Panc1 (cell line): ENCODE measurements at regions not wholly inside any gene's neighbourhood (a gene's known extent, or its start where the extent isn't known, plus 50 kb on each side); places are given as distances from the start of the nearest gene placed in this dataset.

Source experiments
- ATAC-seq: fragments of 200-7000 bp; cut with Tn5 transposase; 2 replicates; pipeline ENCODE4 v1.9.1; 2020; ENCODE audit warnings: mild to moderate bottlenecking, moderate library complexity
- BruUV-seq: library from RNA; stranded (reverse); fragments of 400-500 nt; replicated peaks from 2 replicates; lab custom pipeline; 2021; lab: Mats Ljungman, UMichigan
- CTCF ChIA-PET: fragments of 300-600 bp; sonication (Branson Sonifier 250); formaldehyde crosslinking; loops from one replicate; lab custom pipeline; 2022; ENCODE audit warnings: antibody characterized with exemption; lab: Charles Lee
- POLR2A ChIA-PET: fragments of 300-600 bp; sonication (Branson Sonifier 250); formaldehyde crosslinking; loops from one replicate; lab custom pipeline; 2022; ENCODE audit warnings: antibody characterized with exemption; lab: Charles Lee
- DNase-seq: peaks from one replicate; pipeline ENCODE4 v3.0.0-alpha.2; 2010; ENCODE audit warnings: low read depth, low spot score
- H3K27ac ChIP-seq: 2 replicates; pipeline ENCODE4 v1.5.1; 2011; ENCODE audit warnings: mild to moderate bottlenecking, low read length, inconsistent platforms
- H3K27me3 ChIP-seq: fragments of 200-500 bp; sonication (Bioruptor generic); 2 replicates; pipeline ENCODE4 v1.6.0; 2014; ENCODE audit warnings: low read length, inconsistent platforms; ENCODE audit not compliant: control insufficient read depth, insufficient read depth
- H3K36me3 ChIP-seq: fragments of 200-500 bp; sonication (Bioruptor generic); 2 replicates; pipeline ENCODE4 v1.5.1; 2014; ENCODE audit warnings: inconsistent platforms, mild to moderate bottlenecking, low read length, moderate library complexity; ENCODE audit not compliant: control insufficient read depth, insufficient read depth
- H3K4me1 ChIP-seq: 2 replicates; pipeline ENCODE4 v1.5.1; 2011; ENCODE audit warnings: inconsistent platforms, mild to moderate bottlenecking, low read length, moderate library complexity; ENCODE audit not compliant: control insufficient read depth, insufficient read depth
- H3K4me3 ChIP-seq, 2 experiments: 2 replicates each; pipeline ENCODE4 v1.5.1; 2011 to 2012; ENCODE audit warnings: low read depth in 2 of 2, low read length in 2 of 2, mild to moderate bottlenecking in 2 of 2, inconsistent platforms in 1 of 2, moderate library complexity in 1 of 2
- H3K9me3 ChIP-seq: fragments of 200-500 bp; sonication (Bioruptor generic); 2 replicates; pipeline ENCODE4 v1.5.1; 2014; ENCODE audit warnings: low read depth, mild to moderate bottlenecking, inconsistent platforms, low read length, moderate library complexity; ENCODE audit not compliant: control insufficient read depth, insufficient read depth
- CTCF ChIP-seq: fragments of 450-650 bp; IDR thresholded peaks from 2 replicates; pipeline ENCODE4 v1.5.1; 2017; ENCODE audit warnings: mild to moderate bottlenecking
- POLR2AphosphoS5 ChIP-seq: IDR thresholded peaks from 2 replicates; pipeline ENCODE4 v1.6.1; 2012; ENCODE audit warnings: mild to moderate bottlenecking, low read depth, low read length, moderate library complexity
- REST ChIP-seq, 2 experiments: IDR thresholded peaks; 2 replicates each; pipeline ENCODE4 v1.6.1; 2011 to 2012; ENCODE audit warnings: low read depth in 2 of 2, control low read depth in 1 of 2, low read length in 1 of 2, mild to moderate bottlenecking in 1 of 2, moderate library complexity in 1 of 2; ENCODE audit not compliant: insufficient read depth in 1 of 2
- SIN3A ChIP-seq: IDR thresholded peaks from 2 replicates; pipeline ENCODE4 v1.6.1; 2012; ENCODE audit warnings: low read depth, mild to moderate bottlenecking, low read length, moderate library complexity, borderline replicate concordance; ENCODE audit not compliant: insufficient read depth
- TCF7L2 ChIP-seq: IDR thresholded peaks from 2 replicates; pipeline ENCODE4 v1.6.1; 2011; ENCODE audit warnings: mild to moderate bottlenecking, low read depth, low read length, inconsistent platforms
- in situ Hi-C: cut with HindIII; loops from 2 replicates; pipeline ENCODE4 v1.10.0; 2016; ENCODE audit warnings: low sequenced_read_pairs, low pct_unique_long_range_greater_than_20kb
- intact Hi-C: fragments of 100-400 bp; cut with micrococcal nuclease; formaldehyde crosslinking; loops from one replicate; pipeline ENCODE4 v1.10.0; 2022; ENCODE audit not compliant: unreplicated experiment

GRCh38 chr9:106467865-106468164, 395.2 kb upstream of the ZNF462 start:
- no peak for DNase-seq
- no peak overlapping the region for H3K4me3 ChIP-seq
- H3K36me3 ChIP-seq, result no peaks in the 10 kb centered on the region
- BruUV-seq, result no TSS peak
- in situ Hi-C loops (no loop called here), intact Hi-C loops (no loop called here)
- POLR2A ChIA-PET, result no interaction called here
- no peaks in the 10 kb centered on the region for H3K9me3 ChIP-seq
- no peaks in the 10 kb centered on the region for H3K4me1 ChIP-seq
- ATAC-seq, result no peak
- no peaks in the 10 kb centered on the region for H3K27me3 ChIP-seq
- CTCF ChIA-PET, result no interaction called here
- H3K27ac ChIP-seq, result no peak overlapping the region
- TF ChIP-seq POLR2AphosphoS5 (no peak), TCF7L2 (no peak), SIN3A (no peak), REST (IDR thresholded peaks at IDR 0.05; ENCODE audit: insufficient read depth in 1 of 2, low read depth in 2 of 2, low read length in 1 of 2) (no peak), CTCF (no peak)

- intact Hi-C loops (no loop called here), in situ Hi-C loops (no loop called here)
- CTCF ChIA-PET, result no interaction called here
- POLR2A ChIA-PET, result no interaction called here
- DNase-seq (no peak), ATAC-seq (no peak)
- no peaks in the 10 kb centered on the region for H3K36me3 ChIP-seq
- BruUV-seq, result no TSS peak
- H3K4me1 ChIP-seq, result no peaks in the 10 kb centered on the region
- no peak overlapping the region for H3K4me3 ChIP-seq
- no peak overlapping the region for H3K27ac ChIP-seq
- H3K9me3 ChIP-seq, result no peaks in the 10 kb centered on the region
- H3K27me3 ChIP-seq, result no peaks in the 10 kb centered on the region
- TF ChIP-seq POLR2AphosphoS5 (no peak), SIN3A (no peak), TCF7L2 (no peak), REST (IDR thresholded peaks at IDR 0.05; ENCODE audit: insufficient read depth in 1 of 2, low read depth in 2 of 2, low read length in 1 of 2) (no peak)
Observed at GRCh38 chr9:106468431-106468830, 394.5 kb upstream of the ZNF462 start.
